SK-N-SH treated with all-trans-retinoic acid at 6 μM for 48 hours (cell line): ENCODE measurements at regions not wholly inside any gene's neighbourhood (a gene's known extent, or its start where the extent isn't known, plus 50 kb on each side); places are given as distances from the start of the nearest gene placed in this dataset.

Experiments used
- BACH2 ChIP-seq: fragments of 250-450 bp; sonication (Bioruptor Pico); IDR thresholded peaks from 2 replicates; pipeline ENCODE4 v1.9.0; 2021; ENCODE audit warnings: mild to moderate bottlenecking, borderline replicate concordance
- CREB5 ChIP-seq: fragments of 250-450 bp; sonication (Bioruptor Pico); IDR thresholded peaks from 2 replicates; pipeline ENCODE4 v1.5.1; 2020; ENCODE audit warnings: low read depth, mild to moderate bottlenecking, moderate library complexity
- CSDC2 ChIP-seq: fragments of 250-450 bp; sonication (Bioruptor Pico); IDR thresholded peaks from 2 replicates; pipeline ENCODE4 v1.5.0; 2020; ENCODE audit warnings: mild to moderate bottlenecking, moderate library complexity
- PATZ1 ChIP-seq: fragments of 250-450 bp; sonication (Bioruptor Pico); IDR thresholded peaks from 2 replicates; pipeline ENCODE4 v1.8.0; 2020; ENCODE audit warnings: mild to moderate bottlenecking, moderate library complexity, borderline replicate concordance
- RARB ChIP-seq: fragments of 250-450 bp; sonication (Bioruptor Pico); IDR thresholded peaks from 2 replicates; pipeline ENCODE4 v1.8.0; 2021; ENCODE audit warnings: mild to moderate bottlenecking, moderate library complexity
- SNAI2 ChIP-seq: fragments of 250-450 bp; sonication (Bioruptor Pico); IDR thresholded peaks from 2 replicates; pipeline ENCODE4 v1.5.0; 2020; ENCODE audit warnings: mild to moderate bottlenecking, moderate library complexity
- TCF4 ChIP-seq: fragments of 250-450 bp; sonication (Bioruptor Pico); IDR thresholded peaks from 2 replicates; pipeline ENCODE4 v1.8.0; 2021; ENCODE audit warnings: mild to moderate bottlenecking, moderate library complexity, borderline replicate concordance
- ZNF565 ChIP-seq: fragments of 450-650 bp; formaldehyde crosslinking; conservative IDR thresholded peaks from 2 replicates; pipeline ENCODE4 v1.5.0; 2020; ENCODE audit warnings: low read depth, mild to moderate bottlenecking, moderate library complexity
- ZNF70 ChIP-seq: fragments of 450-650 bp; formaldehyde crosslinking; IDR thresholded peaks from 2 replicates; pipeline ENCODE4 v1.5.0; 2020; ENCODE audit warnings: mild to moderate bottlenecking, moderate library complexity
- ZNF8 ChIP-seq: fragments of 450-650 bp; formaldehyde crosslinking; IDR thresholded peaks from 2 replicates; pipeline ENCODE4 v1.5.0; 2020; ENCODE audit warnings: mild to moderate bottlenecking, moderate library complexity

- TF ChIP-seq PATZ1 (CRISPR knock-in tag) (no peak), CREB5 (no peak), SNAI2 (CRISPR knock-in tag) (no peak), ZNF565 (no peak), ZNF8 (no peak), CSDC2 (no peak), TCF4 (no peak), ZNF70 (CRISPR knock-in tag) (no peak), RARB (CRISPR knock-in tag) (no peak), BACH2 (CRISPR knock-in tag) (no peak)
These were observed 104.8 kb upstream of the ENPP6 start for GRCh38 chr4:184322328-184323025.
